ENCODE measurements at regions not wholly inside any gene's neighbourhood (a gene's known extent, or its start where the extent isn't known, plus 50 kb on each side); places are given as distances from the start of the nearest gene placed in this dataset.
"Not testable (repeated sequence)": the region's sequence is repeated elsewhere in the genome, so short reads cannot be mapped to it uniquely, and the experiment has no call there.

- no peak for DNase-seq (ENCODE audit: extremely low read depth in 1 of 2, low read depth in 1 of 2)
Measured at GRCh38 chr2:12871694-12872315, 155.1 kb downstream of the TRIB2 start.

- DNase-seq (ENCODE audit: extremely low read depth in 1 of 2, low read depth in 1 of 2): no peak
Measured at GRCh38 chr2:12877761-12878160, 161.0 kb downstream of the TRIB2 start.

GRCh38 chr2:12879649-12880048 lies 162.9 kb downstream of the TRIB2 start:
- DNase-seq (ENCODE audit: extremely low read depth in 1 of 2, low read depth in 1 of 2): no peak

GRCh38 chr2:12881952-12882351 lies 165.2 kb downstream of the TRIB2 start:
- no peak for DNase-seq (ENCODE audit: extremely low read depth in 1 of 2, low read depth in 1 of 2)

GRCh38 chr2:12882393-12882792 lies 165.7 kb downstream of the TRIB2 start:
- DNase-seq (ENCODE audit: extremely low read depth in 1 of 2, low read depth in 1 of 2): no peak

- DNase-seq (ENCODE audit: extremely low read depth in 1 of 2, low read depth in 1 of 2): no peak
Measured at GRCh38 chr2:12883906-12884305, 167.2 kb downstream of the TRIB2 start.

- DNase-seq (ENCODE audit: extremely low read depth in 1 of 2, low read depth in 1 of 2): no peak
Measured at GRCh38 chr2:12884713-12885282, 168.1 kb downstream of the TRIB2 start.

- no peak for DNase-seq (ENCODE audit: extremely low read depth in 1 of 2, low read depth in 1 of 2)
Measured at GRCh38 chr2:12890066-12890465, 173.3 kb downstream of the TRIB2 start.

GRCh38 chr2:12890481-12890991 lies 173.8 kb downstream of the TRIB2 start:
- DNase-seq (ENCODE audit: extremely low read depth in 1 of 2, low read depth in 1 of 2): no peak

- DNase-seq (ENCODE audit: extremely low read depth in 1 of 2, low read depth in 1 of 2): no peak
Measured at GRCh38 chr2:12895017-12895416, 178.3 kb downstream of the TRIB2 start.

- DNase-seq (ENCODE audit: extremely low read depth in 1 of 2, low read depth in 1 of 2): no peak
Measured at GRCh38 chr2:12896318-12896982, 179.7 kb downstream of the TRIB2 start.

- no peak for DNase-seq (ENCODE audit: extremely low read depth in 1 of 2, low read depth in 1 of 2)
Measured at GRCh38 chr2:12897181-12897580, 180.4 kb downstream of the TRIB2 start.

- no peak for DNase-seq (ENCODE audit: extremely low read depth in 1 of 2, low read depth in 1 of 2)
Measured at GRCh38 chr2:12903272-12903671, 186.5 kb downstream of the TRIB2 start.

GRCh38 chr2:12910431-12910830 lies 193.7 kb downstream of the TRIB2 start:
- no peak for DNase-seq (ENCODE audit: extremely low read depth in 1 of 2, low read depth in 1 of 2)

GRCh38 chr2:12915787-12916186 lies 199.1 kb downstream of the TRIB2 start:
- no peak for DNase-seq (ENCODE audit: extremely low read depth in 1 of 2, low read depth in 1 of 2)

- DNase-seq (ENCODE audit: extremely low read depth in 1 of 2, low read depth in 1 of 2): no peak
Measured at GRCh38 chr2:12918138-12918834, 201.6 kb downstream of the TRIB2 start.

- DNase-seq (ENCODE audit: extremely low read depth in 1 of 2, low read depth in 1 of 2): no peak
Measured at GRCh38 chr2:12918835-12919445, 202.2 kb downstream of the TRIB2 start.

- DNase-seq (ENCODE audit: extremely low read depth in 1 of 2, low read depth in 1 of 2): no peak
Measured at GRCh38 chr2:12921321-12921720, 204.6 kb downstream of the TRIB2 start.

- DNase-seq (ENCODE audit: extremely low read depth in 1 of 2, low read depth in 1 of 2): no peak
Measured at GRCh38 chr2:12923907-12924610, 207.3 kb downstream of the TRIB2 start.

- DNase-seq (ENCODE audit: extremely low read depth in 1 of 2, low read depth in 1 of 2): not testable (repeated sequence)
Measured at GRCh38 chr2:12926641-12927040, 209.9 kb downstream of the TRIB2 start.
